ENCODE measurements at regions not wholly inside any gene's neighbourhood (a gene's known extent, or its start where the extent isn't known, plus 50 kb on each side); places are given as distances from the start of the nearest gene placed in this dataset.
A peak's percentile ranks its signal among the peaks of the same experiment; 100 is the strongest.

- H3K4me3 ChIP-seq (ENCODE audit: severe bottlenecking), result no peak overlapping the region
- H3K9me3 ChIP-seq (ENCODE audit: severe bottlenecking), result no peaks in the 10 kb centered on the region
- H3K4me1 ChIP-seq (ENCODE audit: insufficient read depth, poor library complexity, severe bottlenecking), result no peaks in the 10 kb centered on the region
- no peaks in the 10 kb centered on the region for H3K27me3 ChIP-seq (ENCODE audit: insufficient read depth, poor library complexity, severe bottlenecking)
- TF ChIP-seq CTCF (IDR thresholded peaks at IDR 0.05; ENCODE audit: poor library complexity, severe bottlenecking), result no peak
- no peak for DNase-seq (ENCODE audit: low spot score)
- H3K36me3 ChIP-seq (ENCODE audit: low read depth), result no peaks in the 10 kb centered on the region
- no peak overlapping the region for H3K27ac ChIP-seq (ENCODE audit: poor library complexity, severe bottlenecking)
- ATAC-seq (ENCODE audit: low read depth), result no peak
Measured at GRCh38 chr20:51886341-51886740, 84.0 kb upstream of the SALL4 start.

GRCh38 chr20:51884561-51884960 is 82.2 kb upstream of the SALL4 start:
- no peak overlapping the region for H3K27ac ChIP-seq (ENCODE audit: poor library complexity, severe bottlenecking)
- no peaks in the 10 kb centered on the region for H3K36me3 ChIP-seq (ENCODE audit: low read depth)
- no peak overlapping the region for H3K4me3 ChIP-seq (ENCODE audit: severe bottlenecking)
- no peaks in the 10 kb centered on the region for H3K27me3 ChIP-seq (ENCODE audit: insufficient read depth, poor library complexity, severe bottlenecking)
- no peak for TF ChIP-seq CTCF (IDR thresholded peaks at IDR 0.05; ENCODE audit: poor library complexity, severe bottlenecking)
- H3K4me1 ChIP-seq (ENCODE audit: insufficient read depth, poor library complexity, severe bottlenecking), result no peaks in the 10 kb centered on the region
- DNase-seq (ENCODE audit: low spot score) (no peak), ATAC-seq (ENCODE audit: low read depth) (peak; percentile 49; the same call in 1 of the 3 replicates)
- H3K9me3 ChIP-seq (ENCODE audit: severe bottlenecking), result no peaks in the 10 kb centered on the region

- H3K4me1 ChIP-seq (ENCODE audit: insufficient read depth, poor library complexity, severe bottlenecking), result no peaks in the 10 kb centered on the region
- H3K9me3 ChIP-seq (ENCODE audit: severe bottlenecking), result no peaks in the 10 kb centered on the region
- H3K27me3 ChIP-seq (ENCODE audit: insufficient read depth, poor library complexity, severe bottlenecking), result no peaks in the 10 kb centered on the region
- TF ChIP-seq CTCF (IDR thresholded peaks at IDR 0.05; ENCODE audit: poor library complexity, severe bottlenecking), result no peak
- DNase-seq (ENCODE audit: low spot score) (no peak), ATAC-seq (ENCODE audit: low read depth) (no peak)
- no peak overlapping the region for H3K4me3 ChIP-seq (ENCODE audit: severe bottlenecking)
- no peak overlapping the region for H3K27ac ChIP-seq (ENCODE audit: poor library complexity, severe bottlenecking)
- H3K36me3 ChIP-seq (ENCODE audit: low read depth), result no peaks in the 10 kb centered on the region
Measured at GRCh38 chr20:51880188-51880587, 77.9 kb upstream of the SALL4 start.

GRCh38 chr20:51876313-51876940 is 74.1 kb upstream of the SALL4 start:
- no peaks in the 10 kb centered on the region for H3K9me3 ChIP-seq (ENCODE audit: severe bottlenecking)
- no peak for TF ChIP-seq CTCF (IDR thresholded peaks at IDR 0.05; ENCODE audit: poor library complexity, severe bottlenecking)
- DNase-seq (ENCODE audit: low spot score) (no peak), ATAC-seq (ENCODE audit: low read depth) (no peak)
- H3K4me3 ChIP-seq (ENCODE audit: severe bottlenecking), result no peak overlapping the region
- H3K36me3 ChIP-seq (ENCODE audit: low read depth), result no peaks in the 10 kb centered on the region
- no peaks in the 10 kb centered on the region for H3K4me1 ChIP-seq (ENCODE audit: insufficient read depth, poor library complexity, severe bottlenecking)
- no peaks in the 10 kb centered on the region for H3K27me3 ChIP-seq (ENCODE audit: insufficient read depth, poor library complexity, severe bottlenecking)
- H3K27ac ChIP-seq (ENCODE audit: poor library complexity, severe bottlenecking), result no peak overlapping the region

- Histone ChIP-seq H3K27me3 (ENCODE audit: insufficient read depth, poor library complexity, severe bottlenecking) (no peaks in the 10 kb centered on the region), H3K4me3 (ENCODE audit: severe bottlenecking) (no peak overlapping the region), H3K4me1 (ENCODE audit: insufficient read depth, poor library complexity, severe bottlenecking) (no peaks in the 10 kb centered on the region), H3K36me3 (ENCODE audit: low read depth) (no peaks in the 10 kb centered on the region), H3K27ac (ENCODE audit: poor library complexity, severe bottlenecking) (no peak overlapping the region), H3K9me3 (ENCODE audit: severe bottlenecking) (no peaks in the 10 kb centered on the region)
- DNase-seq (ENCODE audit: low spot score) (no peak), ATAC-seq (ENCODE audit: low read depth) (0 out of 3 replicates have a peak, but pooled peaks have one; percentile 11)
- no peak for TF ChIP-seq CTCF (IDR thresholded peaks at IDR 0.05; ENCODE audit: poor library complexity, severe bottlenecking)
Measured at GRCh38 chr20:51873652-51874051, 71.3 kb upstream of the SALL4 start.
